SU-DHL-6 (cell line): ENCODE measurements at regions not wholly inside any gene's neighbourhood (a gene's known extent, or its start where the extent isn't known, plus 50 kb on each side); places are given as distances from the start of the nearest gene placed in this dataset.

ENCODE experiments used
- H2AFZ ChIP-seq: fragments of 200-600 bp; sonication (generic); 2 replicates; pipeline ENCODE4 v1.6.1; 2014; ENCODE audit warnings: low read depth, mild to moderate bottlenecking, moderate library complexity, mixed read lengths, antibody characterized with exemption, low read length; ENCODE audit not compliant: severe bottlenecking
- H3F3A ChIP-seq: fragments of 200-600 bp; shearing (Covaris generic); 2 replicates; pipeline ENCODE4 v1.6.0; 2016; ENCODE audit warnings: antibody characterized with exemption, mild to moderate bottlenecking; ENCODE audit not compliant: insufficient read depth
- H3K27ac ChIP-seq: fragments of 200-600 bp; sonication (generic); 2 replicates; pipeline ENCODE4 v1.5.1; 2016; ENCODE audit warnings: low read depth, mild to moderate bottlenecking, low read length, moderate library complexity, mixed read lengths
- H3K27me3 ChIP-seq: fragments of 200-600 bp; sonication (generic), shearing (Covaris generic); 2 replicates; pipeline ENCODE4 v1.6.0; 2014; ENCODE audit warnings: mild to moderate bottlenecking, low read length
- H3K36me3 ChIP-seq: fragments of 200-600 bp; sonication (generic); 2 replicates; pipeline ENCODE4 v1.6.1; 2014; ENCODE audit warnings: mild to moderate bottlenecking, low read length, mixed read lengths
- H3K4me2 ChIP-seq: fragments of 300-600, 200-600 bp; shearing (Covaris generic), sonication (generic); 2 replicates; pipeline ENCODE4 v1.6.0; 2014; ENCODE audit warnings: low read length, low read depth, mild to moderate bottlenecking; ENCODE audit not compliant: poor library complexity, severe bottlenecking
- H3K4me3 ChIP-seq: fragments of 200-600 bp; sonication (generic); 2 replicates; pipeline ENCODE4 v1.5.1; 2014; ENCODE audit warnings: antibody characterized with exemption, low read length, mild to moderate bottlenecking, mixed read lengths; ENCODE audit not compliant: insufficient read depth, poor library complexity, severe bottlenecking
- H3K79me2 ChIP-seq: fragments of 200-600 bp; sonication (generic); 2 replicates; pipeline ENCODE4 v1.6.1; 2014; ENCODE audit warnings: mild to moderate bottlenecking, low read length, moderate library complexity; ENCODE audit not compliant: insufficient read depth
- H3K9ac ChIP-seq: fragments of 200-600 bp; sonication (generic); 2 replicates; pipeline ENCODE4 v1.7.0; 2014; ENCODE audit warnings: mild to moderate bottlenecking, low read length
- H3K9me2 ChIP-seq: fragments of 200-600 bp; sonication (generic); replicated peaks from 2 replicates; pipeline ENCODE4 v1.6.1; 2014; ENCODE audit warnings: low read length; ENCODE audit not compliant: insufficient read depth
- H3K9me3 ChIP-seq: fragments of 200-600 bp; sonication (generic); 2 replicates; pipeline ENCODE4 v1.6.1; 2014; ENCODE audit warnings: low read length, mixed read lengths; ENCODE audit not compliant: insufficient read depth
- H4K20me1 ChIP-seq: fragments of 200-600 bp; sonication (generic); 2 replicates; pipeline ENCODE4 v1.6.1; 2014; ENCODE audit warnings: low read depth, mild to moderate bottlenecking, antibody characterized with exemption, low read length, moderate library complexity, mixed read lengths
- EZH2phosphoT487 ChIP-seq: fragments of 200-600 bp; sonication (generic), shearing (Covaris generic); conservative IDR thresholded peaks from 2 replicates; pipeline ENCODE4 v1.6.1; 2018; ENCODE audit warnings: mild to moderate bottlenecking, antibody characterized with exemption, low read length, moderate library complexity, mixed read lengths
- TF ChIP-seq, protein P1 (sequence below): fragments of 200-600 bp; sonication (generic); IDR thresholded peaks from one replicate; pipeline ENCODE4 v1.5.1; 2017; ENCODE audit warnings: antibody characterized with exemption, mild to moderate bottlenecking, low read length, moderate library complexity; ENCODE audit not compliant: insufficient read depth, poor library complexity, severe bottlenecking

DNA sequence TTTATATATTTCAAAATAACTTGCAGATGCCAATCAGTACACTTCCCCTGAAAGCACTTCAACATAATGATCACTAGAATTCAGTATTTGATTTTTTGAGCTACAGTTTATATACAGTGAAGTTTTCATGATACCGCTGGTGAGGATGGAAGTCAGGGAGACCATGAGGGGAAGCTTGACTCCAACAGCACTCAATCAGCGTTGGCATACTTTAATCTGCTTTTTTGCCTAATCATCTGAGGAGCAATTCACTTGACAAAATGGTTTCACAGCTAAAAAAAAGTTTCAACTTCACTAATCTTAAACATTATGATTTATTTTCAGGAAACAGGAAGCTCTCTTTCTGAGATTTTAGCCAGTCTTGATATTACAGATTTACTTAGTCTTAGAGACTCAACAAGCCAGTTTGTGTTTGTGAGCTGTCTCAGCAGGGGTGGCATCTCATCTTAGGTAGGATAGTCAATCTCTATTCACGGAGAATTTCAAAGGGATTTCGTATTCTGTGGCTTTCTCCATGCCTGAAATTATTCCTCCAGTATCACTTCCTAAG, 111.4 kb upstream of the ARRDC3 start:
- H3K27ac ChIP-seq: no peak overlapping the region
- H3K79me2 ChIP-seq: no peaks in the 10 kb centered on the region
- no peaks in the 10 kb centered on the region for H3K9me3 ChIP-seq
- no peak overlapping the region for H2AFZ ChIP-seq
- H4K20me1 ChIP-seq: no peaks in the 10 kb centered on the region
- no peak overlapping the region for H3K9ac ChIP-seq
- H3K4me2 ChIP-seq: no peak overlapping the region
- H3K27me3 ChIP-seq: no peaks in the 10 kb centered on the region
- H3K4me3 ChIP-seq: no peak overlapping the region
- no peaks in the 10 kb centered on the region for H3K9me2 ChIP-seq
- H3F3A ChIP-seq: no peaks in the 10 kb centered on the region
- TF ChIP-seq EZH2phosphoT487: no peak
- TF ChIP-seq, protein P1, sequence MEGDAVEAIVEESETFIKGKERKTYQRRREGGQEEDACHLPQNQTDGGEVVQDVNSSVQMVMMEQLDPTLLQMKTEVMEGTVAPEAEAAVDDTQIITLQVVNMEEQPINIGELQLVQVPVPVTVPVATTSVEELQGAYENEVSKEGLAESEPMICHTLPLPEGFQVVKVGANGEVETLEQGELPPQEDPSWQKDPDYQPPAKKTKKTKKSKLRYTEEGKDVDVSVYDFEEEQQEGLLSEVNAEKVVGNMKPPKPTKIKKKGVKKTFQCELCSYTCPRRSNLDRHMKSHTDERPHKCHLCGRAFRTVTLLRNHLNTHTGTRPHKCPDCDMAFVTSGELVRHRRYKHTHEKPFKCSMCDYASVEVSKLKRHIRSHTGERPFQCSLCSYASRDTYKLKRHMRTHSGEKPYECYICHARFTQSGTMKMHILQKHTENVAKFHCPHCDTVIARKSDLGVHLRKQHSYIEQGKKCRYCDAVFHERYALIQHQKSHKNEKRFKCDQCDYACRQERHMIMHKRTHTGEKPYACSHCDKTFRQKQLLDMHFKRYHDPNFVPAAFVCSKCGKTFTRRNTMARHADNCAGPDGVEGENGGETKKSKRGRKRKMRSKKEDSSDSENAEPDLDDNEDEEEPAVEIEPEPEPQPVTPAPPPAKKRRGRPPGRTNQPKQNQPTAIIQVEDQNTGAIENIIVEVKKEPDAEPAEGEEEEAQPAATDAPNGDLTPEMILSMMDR: no peak
- H3K36me3 ChIP-seq: no peaks in the 10 kb centered on the region

DNA sequence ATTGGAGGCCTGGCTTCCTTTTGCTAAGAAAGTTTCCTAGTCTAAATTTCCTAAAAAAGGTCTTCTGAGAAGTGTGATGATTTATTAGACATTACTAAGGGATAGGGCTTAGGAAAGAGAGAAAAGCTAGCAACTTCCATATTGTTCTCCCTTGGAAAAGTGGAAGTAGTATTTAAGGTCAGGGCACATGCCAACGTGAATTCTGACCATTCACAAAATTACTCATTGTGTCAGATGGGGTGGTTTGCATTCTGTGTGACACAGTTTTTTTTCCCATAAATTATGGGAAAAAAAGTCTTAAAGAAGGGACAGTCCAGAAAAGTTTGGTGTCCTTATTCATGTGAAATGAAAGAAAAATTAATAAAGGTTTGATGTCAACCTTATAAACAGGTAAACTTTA, 110.0 kb upstream of the ARRDC3 start:
- Histone ChIP-seq H2AFZ (no peak overlapping the region), H4K20me1 (no peaks in the 10 kb centered on the region), H3K9me2 (no peaks in the 10 kb centered on the region), H3F3A (no peaks in the 10 kb centered on the region), H3K27me3 (no peaks in the 10 kb centered on the region), H3K4me3 (no peak overlapping the region), H3K9me3 (no peaks in the 10 kb centered on the region), H3K4me2 (no peak overlapping the region), H3K27ac (no peak overlapping the region), H3K9ac (no peak overlapping the region), H3K36me3 (no peaks in the 10 kb centered on the region), H3K79me2 (no peaks in the 10 kb centered on the region)
- TF ChIP-seq, protein P1: no peak
- no peak for TF ChIP-seq EZH2phosphoT487

DNA sequence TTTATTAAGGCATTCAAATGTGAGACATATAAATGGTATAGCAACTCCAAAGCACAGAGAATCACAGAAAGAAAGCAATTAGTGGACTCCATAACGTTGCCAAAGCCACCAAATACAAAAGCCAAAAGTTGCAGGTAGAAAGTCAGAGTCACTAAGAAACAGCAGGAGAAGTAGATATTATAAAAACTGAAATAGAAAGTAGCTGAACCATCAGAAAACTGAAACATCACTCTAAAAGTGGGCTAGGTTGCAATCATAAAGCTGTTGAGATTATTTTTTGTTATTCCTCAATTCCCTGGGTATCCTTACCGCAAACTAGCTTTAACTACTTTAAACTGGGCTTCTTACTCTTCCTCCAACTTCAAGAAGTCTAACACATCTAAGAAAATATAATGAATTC, 108.1 kb upstream of the ARRDC3 start:
- TF ChIP-seq, protein P1: no peak
- TF ChIP-seq EZH2phosphoT487: no peak
- Histone ChIP-seq H3K9me3 (no peaks in the 10 kb centered on the region), H4K20me1 (no peaks in the 10 kb centered on the region), H2AFZ (no peak overlapping the region), H3K9me2 (no peaks in the 10 kb centered on the region), H3F3A (no peaks in the 10 kb centered on the region), H3K79me2 (no peaks in the 10 kb centered on the region), H3K9ac (no peak overlapping the region), H3K27ac (no peak overlapping the region), H3K4me3 (no peak overlapping the region), H3K4me2 (no peak overlapping the region), H3K27me3 (no peaks in the 10 kb centered on the region), H3K36me3 (no peaks in the 10 kb centered on the region)
